Gastroesophageal sphincter (tissue), 4 donors: ENCODE measurements at regions not wholly inside any gene's neighbourhood (a gene's known extent, or its start where the extent isn't known, plus 50 kb on each side); places are given as distances from the start of the nearest gene placed in this dataset.

ENCODE experiments used
- ATAC-seq: fragments of 150-250 bp; one replicate; pipeline ENCODE4 v1.9.1; 2016; ENCODE audit warnings: mild to moderate bottlenecking, moderate library complexity
- H3K27ac ChIP-seq, 4 donors: fragments of 200-600 bp; sonication (generic) in 3 of 4; 1 replicate in 3 of 4; 2 replicates in 1 of 4; pipeline ENCODE4 v1.5.1; 2016 to 2019
- H3K27me3 ChIP-seq: fragments of 200-600 bp; sonication (generic); one replicate; pipeline ENCODE4 v1.5.1; 2019
- H3K36me3 ChIP-seq, 2 donors: fragments of 200-600 bp; sonication (generic); one replicate each; pipeline ENCODE4 v1.5.1; 2019; ENCODE audit warnings: control low read depth in 1 of 2
- H3K4me1 ChIP-seq, 3 donors: fragments of 200-600 bp; sonication (generic); 1 replicate in 2 of 3; 2 replicates in 1 of 3; pipeline ENCODE4 v1.5.1; 2016 to 2019; ENCODE audit warnings: control low read depth in 2 of 3
- H3K4me3 ChIP-seq, 2 donors: fragments of 200-600 bp; sonication (generic); one replicate each; pipeline ENCODE4 v1.5.1; 2019; ENCODE audit warnings: mild to moderate bottlenecking in 1 of 2, moderate library complexity in 1 of 2
- H3K9me3 ChIP-seq, 3 donors: fragments of 200-600 bp; sonication (generic); one replicate each; pipeline ENCODE4 v1.5.1; 2017 to 2019; ENCODE audit warnings: control low read depth in 2 of 3
- CTCF ChIP-seq, 4 experiments: fragments of 200-600 bp in 2 of 4; fragments of 450-650 bp in 2 of 4; sonication (generic) in 1 of 4; IDR thresholded peaks; one replicate each; pipeline ENCODE4 v1.5.1; 2017 to 2019; ENCODE audit warnings: antibody characterized with exemption in 4 of 4, mild to moderate bottlenecking in 2 of 4, moderate library complexity in 2 of 4
- EP300 ChIP-seq: sonication (generic); formaldehyde crosslinking; IDR thresholded peaks from one replicate; pipeline ENCODE4 v1.6.1; 2017; ENCODE audit warnings: antibody characterized with exemption, mild to moderate bottlenecking
- POLR2A ChIP-seq, 2 donors: fragments of 450-650 bp; IDR thresholded peaks; one replicate each; pipeline ENCODE4 v1.6.1; 2017; ENCODE audit warnings: antibody characterized with exemption in 2 of 2, mild to moderate bottlenecking in 2 of 2, moderate library complexity in 1 of 2
- POLR2AphosphoS5 ChIP-seq: sonication (generic); formaldehyde crosslinking; IDR thresholded peaks from one replicate; pipeline ENCODE4 v1.6.1; 2017; ENCODE audit warnings: antibody characterized with exemption
- WGBS, 2 donors: methylation state at CpG; one replicate each; pipeline ENCODE4 v1.1.5; 2018; ENCODE audit warnings: low coverage in 1 of 2; 5-methylcytosine and 5-hydroxymethylcytosine counted together

GRCh38 chr6:156487877-156488276, 289.3 kb upstream of the ARID1B start:
- no peak overlapping the region for H3K4me3 ChIP-seq
- H3K4me1 ChIP-seq = no peaks in the 10 kb centered on the region
- no peak overlapping the region for H3K27ac ChIP-seq
- no peaks in the 10 kb centered on the region for H3K27me3 ChIP-seq
- 0% methylated on average over 1 of the region's 2 CpGs; no CpG with 5 or more reads in 1 of the 2 donors for WGBS, 2 donors
- ATAC-seq = no peak
- H3K36me3 ChIP-seq = no peaks in the 10 kb centered on the region
- no peaks in the 10 kb centered on the region for H3K9me3 ChIP-seq
- TF ChIP-seq POLR2AphosphoS5 (no peak), POLR2A (IDR thresholded peaks at IDR 0.05) (no peak), EP300 (no peak), CTCF (IDR thresholded peaks at IDR 0.05) (no peak)

- Histone ChIP-seq H3K27ac (no peak overlapping the region), H3K27me3 (no peaks in the 10 kb centered on the region), H3K4me1 (no peaks in the 10 kb centered on the region), H3K4me3 (no peak overlapping the region), H3K36me3 (no peaks in the 10 kb centered on the region), H3K9me3 (no peaks in the 10 kb centered on the region)
- TF ChIP-seq EP300 = no peak
- TF ChIP-seq POLR2A (IDR thresholded peaks at IDR 0.05) = no peak
- no peak for TF ChIP-seq POLR2AphosphoS5
- no peak for TF ChIP-seq CTCF (IDR thresholded peaks at IDR 0.05)
- ATAC-seq = no peak
These were observed 292.0 kb upstream of the ARID1B start for GRCh38 chr6:156485150-156485549.

- 86 to 89% methylated on average over 5 of the region's 5 CpGs for WGBS, 2 donors
- Histone ChIP-seq H3K27ac (no peak overlapping the region), H3K4me3 (no peak overlapping the region), H3K4me1 (no peaks in the 10 kb centered on the region), H3K9me3 (no peaks in the 10 kb centered on the region), H3K27me3 (no peaks in the 10 kb centered on the region), H3K36me3 (no peaks in the 10 kb centered on the region)
- no peak for ATAC-seq
- TF ChIP-seq POLR2AphosphoS5 (no peak), CTCF (IDR thresholded peaks at IDR 0.05) (no peak), POLR2A (IDR thresholded peaks at IDR 0.05) (no peak), EP300 (no peak)
These were observed 302.6 kb upstream of the ARID1B start for GRCh38 chr6:156474507-156475120.

GRCh38 chr6:156471000-156471399, 306.2 kb upstream of the ARID1B start:
- Histone ChIP-seq H3K4me1 (no peaks in the 10 kb centered on the region), H3K9me3 (no peaks in the 10 kb centered on the region), H3K36me3 (no peaks in the 10 kb centered on the region), H3K27ac (no peak overlapping the region), H3K4me3 (no peak overlapping the region), H3K27me3 (no peaks in the 10 kb centered on the region)
- TF ChIP-seq POLR2A (IDR thresholded peaks at IDR 0.05) = no peak
- TF ChIP-seq POLR2AphosphoS5 = no peak
- TF ChIP-seq CTCF (IDR thresholded peaks at IDR 0.05) = no peak
- no peak for ATAC-seq

GRCh38 chr6:156464100-156464878, 312.9 kb upstream of the ARID1B start:
- no peaks in the 10 kb centered on the region for H3K27me3 ChIP-seq
- no peak for ATAC-seq
- H3K27ac ChIP-seq = no peak overlapping the region
- H3K36me3 ChIP-seq = no peaks in the 10 kb centered on the region
- H3K4me1 ChIP-seq = no peaks in the 10 kb centered on the region
- H3K9me3 ChIP-seq = no peaks in the 10 kb centered on the region
- H3K4me3 ChIP-seq = no peak overlapping the region
- TF ChIP-seq POLR2A (IDR thresholded peaks at IDR 0.05) (no peak), EP300 (no peak), POLR2AphosphoS5 (no peak), CTCF (IDR thresholded peaks at IDR 0.05) (no peak)
- 57 to 76% methylated on average over 5 to 7 of the region's 7 CpGs for WGBS, 2 donors
